IMR-90 (cell line): ENCODE measurements at regions not wholly inside any gene's neighbourhood (a gene's known extent, or its start where the extent isn't known, plus 50 kb on each side); places are given as distances from the start of the nearest gene placed in this dataset.

Experiments
- ATAC-seq: fragments of 200-7000 bp; cut with Tn5 transposase; 2 replicates; pipeline ENCODE4 v1.9.1; 2020; ENCODE audit warnings: low read depth, mild to moderate bottlenecking, moderate library complexity
- BruUV-seq: library from RNA; stranded (reverse); fragments of 400-500 nt; replicated peaks from 2 replicates; lab custom pipeline; 2021; lab: Mats Ljungman, UMichigan
- CTCF ChIA-PET: fragments of 300-600 bp; formaldehyde crosslinking; extraction: SDS; loops from one replicate; lab custom pipeline; 2021; ENCODE audit warnings: antibody characterized with exemption; lab: Yijun Ruan, JAX
- POLR2A ChIA-PET: fragments of 300-600 bp; sonication (Branson Sonifier 250); formaldehyde crosslinking; loops from one replicate; lab custom pipeline; 2022; ENCODE audit warnings: antibody characterized with exemption; ENCODE audit not compliant: unreplicated experiment; lab: Charles Lee
- DNase-seq: peaks from one replicate; pipeline ENCODE4 v3.0.0; 2013
- H2AFZ ChIP-seq: replicated peaks from 2 replicates; pipeline ENCODE3; 2013; ENCODE audit warnings: low read length, mild to moderate bottlenecking; ENCODE audit not compliant: poor library complexity
- H2AK5ac ChIP-seq: 2 replicates; pipeline ENCODE4 v1.6.1; 2013; ENCODE audit warnings: low read depth, low read length, inconsistent platforms
- H2AK9ac ChIP-seq: replicated peaks from 2 replicates; pipeline ENCODE3; 2013; ENCODE audit warnings: mild to moderate bottlenecking, low read depth, low read length, moderate library complexity; ENCODE audit not compliant: poor library complexity
- H2BK120ac ChIP-seq: 2 replicates; pipeline ENCODE4 v1.6.1; 2013; ENCODE audit warnings: low read depth, low read length, inconsistent platforms
- H2BK15ac ChIP-seq: 3 replicates; pipeline ENCODE4 v1.6.1; 2013; ENCODE audit warnings: low read depth, low read length, inconsistent platforms
- H2BK20ac ChIP-seq: 2 replicates; pipeline ENCODE4 v1.6.1; 2013; ENCODE audit warnings: low read depth, mild to moderate bottlenecking, inconsistent platforms, low read length, moderate library complexity
- H2BK5ac ChIP-seq: 2 replicates; pipeline ENCODE4 v1.6.1; 2013; ENCODE audit warnings: mild to moderate bottlenecking, low read depth, low read length, inconsistent platforms; ENCODE audit not compliant: poor library complexity, severe bottlenecking
- H3K14ac ChIP-seq: replicated peaks from 2 replicates; pipeline ENCODE4 v1.6.1; 2013; ENCODE audit warnings: low read depth, low read length, inconsistent platforms
- H3K18ac ChIP-seq: 2 replicates; pipeline ENCODE4 v1.6.1; 2013; ENCODE audit warnings: low read depth, low read length, control low read depth
- H3K23ac ChIP-seq: 2 replicates; pipeline ENCODE4 v1.6.1; 2013; ENCODE audit warnings: low read depth, low read length, inconsistent platforms
- H3K27ac ChIP-seq: 2 replicates; pipeline ENCODE4 v1.5.1; 2013; ENCODE audit warnings: mild to moderate bottlenecking, control low read depth, low read length; ENCODE audit not compliant: insufficient read depth
- H3K27me3 ChIP-seq: 2 replicates; pipeline ENCODE4 v1.6.1; 2013; ENCODE audit warnings: low read length; ENCODE audit not compliant: control insufficient read depth, insufficient read depth
- H3K36me3 ChIP-seq: 2 replicates; pipeline ENCODE4 v1.6.1; 2013; ENCODE audit warnings: low read length, mixed read lengths; ENCODE audit not compliant: control insufficient read depth, insufficient read depth
- H3K4ac ChIP-seq: 2 replicates; pipeline ENCODE4 v1.6.1; 2013; ENCODE audit warnings: low read depth, low read length, inconsistent platforms
- H3K4me1 ChIP-seq: 2 replicates; pipeline ENCODE4 v1.6.1; 2013; ENCODE audit warnings: low read length, mixed read lengths; ENCODE audit not compliant: control insufficient read depth, insufficient read depth
- H3K4me2 ChIP-seq: 2 replicates; pipeline ENCODE4 v1.6.1; 2013; ENCODE audit warnings: low read depth, mild to moderate bottlenecking, control low read depth, low read length, moderate library complexity
- H3K4me3 ChIP-seq: 2 replicates; pipeline ENCODE4 v1.5.1; 2013; ENCODE audit warnings: low read depth, mild to moderate bottlenecking, control low read depth, low read length, moderate library complexity; ENCODE audit not compliant: insufficient read depth
- H3K56ac ChIP-seq: 2 replicates; pipeline ENCODE4 v1.6.1; 2013; ENCODE audit warnings: low read length, inconsistent platforms; ENCODE audit not compliant: insufficient read depth; ENCODE audit errors: extremely low read depth
- H3K79me1 ChIP-seq, 2 experiments: 2 replicates each; pipeline ENCODE4 v1.6.1; 2013; ENCODE audit warnings: low read length in 2 of 2, inconsistent platforms in 1 of 2, low read depth in 1 of 2
- H3K9ac ChIP-seq: 2 replicates; pipeline ENCODE4 v1.6.1; 2013; ENCODE audit warnings: low read depth, low read length, control low read depth
- H3K9me1 ChIP-seq: 2 replicates; pipeline ENCODE4 v1.6.1; 2013; ENCODE audit warnings: low read length, inconsistent platforms; ENCODE audit not compliant: insufficient read depth
- H3K9me3 ChIP-seq: 2 replicates; pipeline ENCODE4 v1.6.1; 2013; ENCODE audit warnings: low read length; ENCODE audit not compliant: control insufficient read depth, insufficient read depth
- H4K20me1 ChIP-seq: 2 replicates; pipeline ENCODE4 v1.6.1; 2013; ENCODE audit warnings: low read length, inconsistent platforms; ENCODE audit not compliant: insufficient read depth
- H4K5ac ChIP-seq: 2 replicates; pipeline ENCODE4 v1.6.1; 2013; ENCODE audit warnings: mild to moderate bottlenecking, low read depth, low read length, control low read depth
- H4K8ac ChIP-seq, 2 experiments: 2 replicates each; pipeline ENCODE4 v1.6.1; 2013; ENCODE audit warnings: low read depth in 2 of 2, low read length in 2 of 2, control low read depth in 1 of 2, inconsistent platforms in 1 of 2
- H4K91ac ChIP-seq: 2 replicates; pipeline ENCODE4 v1.6.1; 2013; ENCODE audit warnings: low read depth, low read length, inconsistent platforms; ENCODE audit not compliant: insufficient read depth
- CHD1 ChIP-seq: IDR thresholded peaks from 2 replicates; pipeline ENCODE4 v1.6.1; 2012; ENCODE audit warnings: low read depth, low read length, improper control_type of control experiment
- FOS ChIP-seq: fragments of 150-350 bp; IDR thresholded peaks from 2 replicates; pipeline ENCODE4 v1.6.1; 2016; ENCODE audit warnings: low read depth, low read length
- NFE2L2 ChIP-seq: fragments of 150-350 bp; IDR thresholded peaks from 2 replicates; pipeline ENCODE4 v1.6.1; 2016; ENCODE audit warnings: low read depth, mild to moderate bottlenecking, low read length
- SMC3 ChIP-seq: fragments of 150-350 bp; IDR thresholded peaks from 2 replicates; pipeline ENCODE4 v1.6.1; 2016; ENCODE audit warnings: low read depth, mild to moderate bottlenecking, antibody characterized with exemption, low read length, moderate library complexity
- WGBS, 2 experiments: methylation state at CpG; one replicate each; pipeline versions ENCODE4 v1.1.5 to v1.1.7; 2013; ENCODE audit warnings: missing lambda C conversion rate in 2 of 2; ENCODE audit not compliant: insufficient read length in 1 of 2; ENCODE audit errors: extremely low coverage in 2 of 2; 5-methylcytosine and 5-hydroxymethylcytosine counted together
- dilution Hi-C: fragments of 300-500 bp; cut with HindIII; formaldehyde crosslinking; loops from one replicate; pipeline ENCODE4 v1.14.3; 2018; ENCODE audit warnings: low sequenced_read_pairs; ENCODE audit not compliant: unreplicated experiment
- in situ Hi-C: fragments of 300-500 bp; cut with MboI; formaldehyde crosslinking; loops from 3 replicates; pipeline ENCODE4 v1.14.3; 2019; ENCODE audit warnings: low sequenced_read_pairs, inconsistent platforms, mixed read lengths
- intact Hi-C: fragments of 100-400 bp; cut with micrococcal nuclease; formaldehyde crosslinking; loops from 2 replicates; pipeline ENCODE4 v1.10.0; 2022
- TF ChIP-seq, protein P1 (sequence below): fragments of 150-350 bp; IDR thresholded peaks from 2 replicates; pipeline ENCODE4 v1.6.1; 2016; ENCODE audit warnings: low read depth, mild to moderate bottlenecking, low read length, moderate library complexity, borderline replicate concordance
- TF ChIP-seq, protein P2 (sequence below): fragments of 150-350 bp; IDR thresholded peaks from 2 replicates; pipeline ENCODE4 v1.6.1; 2017; ENCODE audit warnings: mild to moderate bottlenecking, antibody characterized with exemption, low read length, low read depth

DNA sequence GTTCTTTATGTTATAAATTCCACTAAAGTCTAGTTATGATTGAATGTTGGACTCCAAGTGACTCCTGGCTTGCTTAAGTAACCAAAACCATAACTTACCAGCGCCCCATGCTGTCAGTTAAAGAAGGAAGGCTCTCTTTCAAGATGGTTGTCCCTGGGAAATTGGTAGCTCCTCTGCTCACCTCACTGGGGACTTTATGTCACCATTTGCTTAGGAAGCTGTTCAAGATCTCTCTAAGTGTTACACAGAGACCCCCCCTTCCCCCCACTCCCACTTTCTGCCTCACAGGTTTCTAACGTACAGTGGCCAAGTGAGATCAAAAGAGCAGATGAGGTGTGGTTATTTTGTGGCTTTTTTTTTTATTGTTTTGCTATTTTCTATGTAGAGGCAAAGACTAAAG lies 301.8 kb downstream of the AASDHPPT start:
- no peak overlapping the region for H3K4me2 ChIP-seq
- no peak overlapping the region for H2BK5ac ChIP-seq
- no peak overlapping the region for H4K8ac ChIP-seq
- no peak for ATAC-seq
- H3K27ac ChIP-seq: no peak overlapping the region
- no peak overlapping the region for H3K9ac ChIP-seq
- dilution Hi-C loops: no loop called here
- no peaks in the 10 kb centered on the region; the same call in 1 of the 2 replicates for H3K4me1 ChIP-seq
- H3K27me3 ChIP-seq: no peaks in the 10 kb centered on the region
- no peak overlapping the region for H4K5ac ChIP-seq
- no peak overlapping the region for H2AFZ ChIP-seq
- intact Hi-C loops: loop anchor here (5.0 kb wide), 2 partner anchors 48 to 103 kb away; no protein-coding TSS in a partner anchor
- H2AK5ac ChIP-seq: no peak overlapping the region
- H2AK9ac ChIP-seq: no peak overlapping the region
- no peak overlapping the region for H3K4me3 ChIP-seq
- H2BK120ac ChIP-seq: no peak overlapping the region
- H3K36me3 ChIP-seq: no peaks in the 10 kb centered on the region; the same call in 1 of the 2 replicates
- H3K56ac ChIP-seq: no peak overlapping the region
- H3K9me1 ChIP-seq: no peaks in the 10 kb centered on the region
- CTCF ChIA-PET: no interaction called here
- no peak overlapping the region for H3K4ac ChIP-seq
- no peak overlapping the region; the same call in 2 of the 3 replicates for H2BK15ac ChIP-seq
- H4K20me1 ChIP-seq: no peaks in the 10 kb centered on the region
- no peak overlapping the region for H3K23ac ChIP-seq
- H3K79me1 ChIP-seq: no peaks in the 10 kb centered on the region
- POLR2A ChIA-PET: no interaction called here
- H3K18ac ChIP-seq: no peak overlapping the region
- H4K91ac ChIP-seq: no peak overlapping the region
- no peak overlapping the region for H2BK20ac ChIP-seq
- no peak for DNase-seq
- TF ChIP-seq CHD1 (no peak), NFE2L2 (no peak), FOS (no peak), SMC3 (no peak)
- TF ChIP-seq, protein P1, sequence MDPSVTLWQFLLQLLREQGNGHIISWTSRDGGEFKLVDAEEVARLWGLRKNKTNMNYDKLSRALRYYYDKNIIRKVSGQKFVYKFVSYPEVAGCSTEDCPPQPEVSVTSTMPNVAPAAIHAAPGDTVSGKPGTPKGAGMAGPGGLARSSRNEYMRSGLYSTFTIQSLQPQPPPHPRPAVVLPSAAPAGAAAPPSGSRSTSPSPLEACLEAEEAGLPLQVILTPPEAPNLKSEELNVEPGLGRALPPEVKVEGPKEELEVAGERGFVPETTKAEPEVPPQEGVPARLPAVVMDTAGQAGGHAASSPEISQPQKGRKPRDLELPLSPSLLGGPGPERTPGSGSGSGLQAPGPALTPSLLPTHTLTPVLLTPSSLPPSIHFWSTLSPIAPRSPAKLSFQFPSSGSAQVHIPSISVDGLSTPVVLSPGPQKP: no peak
- TF ChIP-seq, protein P2, sequence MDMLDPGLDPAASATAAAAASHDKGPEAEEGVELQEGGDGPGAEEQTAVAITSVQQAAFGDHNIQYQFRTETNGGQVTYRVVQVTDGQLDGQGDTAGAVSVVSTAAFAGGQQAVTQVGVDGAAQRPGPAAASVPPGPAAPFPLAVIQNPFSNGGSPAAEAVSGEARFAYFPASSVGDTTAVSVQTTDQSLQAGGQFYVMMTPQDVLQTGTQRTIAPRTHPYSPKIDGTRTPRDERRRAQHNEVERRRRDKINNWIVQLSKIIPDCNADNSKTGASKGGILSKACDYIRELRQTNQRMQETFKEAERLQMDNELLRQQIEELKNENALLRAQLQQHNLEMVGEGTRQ: no peak
- BruUV-seq: no TSS peak
- no peak overlapping the region for H3K14ac ChIP-seq
- WGBS, 2 experiments: no CpG with 5 or more reads among the region's 2 CpGs
- in situ Hi-C loops: no loop called here
- H3K9me3 ChIP-seq: no peaks in the 10 kb centered on the region
